ENCODE measurements at regions not wholly inside any gene's neighbourhood (a gene's known extent, or its start where the extent isn't known, plus 50 kb on each side); places are given as distances from the start of the nearest gene placed in this dataset.

- H3K4me1 ChIP-seq, result peaks cover 0 to 2% of the 10 kb centered on the region in 2 donors
- no peak for DNase-seq (ENCODE audit: low spot score in 2 of 2)
- no peaks in the 10 kb centered on the region for H3K36me3 ChIP-seq
- no peak for TF ChIP-seq CTCF (IDR thresholded peaks at IDR 0.05)
- intact Hi-C loops (cut with DNase I), result no loop called here
- no peaks in the 10 kb centered on the region for H3K27me3 ChIP-seq
- H3K9me3 ChIP-seq, result no peaks in the 10 kb centered on the region
- H3K27ac ChIP-seq, result no peak overlapping the region
- no peak overlapping the region for H3K4me3 ChIP-seq
Measured at GRCh38 chr6:118710616-118711015, 59.2 kb upstream of the CEP85L start.

- Histone ChIP-seq H3K4me1 (peaks cover 0 to 5% of the 10 kb centered on the region in 2 donors), H3K27me3 (no peaks in the 10 kb centered on the region), H3K36me3 (no peaks in the 10 kb centered on the region), H3K4me3 (peak overlapping the region; percentile 34 to 51), H3K27ac (no peak overlapping the region), H3K9me3 (no peaks in the 10 kb centered on the region)
- intact Hi-C loops (cut with DNase I), result loop anchor here (5.0 kb wide), 1 partner anchor 58 kb away; the partner anchor contains the start of gene CEP85L
- no peak for TF ChIP-seq CTCF (IDR thresholded peaks at IDR 0.05)
- DNase-seq (ENCODE audit: low spot score in 2 of 2), result peak in 1 of 2 donors; percentile 11
Measured at GRCh38 chr6:118709859-118710350, 58.5 kb upstream of the CEP85L start.

GRCh38 chr6:118708744-118709143, 57.4 kb upstream of the CEP85L start:
- Histone ChIP-seq H3K4me1 (peaks cover 0 to 5% of the 10 kb centered on the region in 2 donors), H3K4me3 (peak overlapping the region; percentile 34 to 51), H3K9me3 (no peaks in the 10 kb centered on the region), H3K27me3 (no peaks in the 10 kb centered on the region), H3K36me3 (no peaks in the 10 kb centered on the region), H3K27ac (peak overlapping the region; percentile 62 to 64)
- DNase-seq (ENCODE audit: low spot score in 2 of 2), result no peak
- intact Hi-C loops (cut with DNase I), result loop anchor here (5.0 kb wide), 1 partner anchor 56 kb away; the partner anchor contains the start of gene CEP85L
- TF ChIP-seq CTCF (IDR thresholded peaks at IDR 0.05), result no peak

- Histone ChIP-seq H3K36me3 (no peaks in the 10 kb centered on the region), H3K4me3 (no peak overlapping the region), H3K27me3 (no peaks in the 10 kb centered on the region), H3K27ac (peak overlapping the region; percentile 62 to 64), H3K4me1 (peaks cover 0 to 5% of the 10 kb centered on the region in 2 donors), H3K9me3 (no peaks in the 10 kb centered on the region)
- no peak for DNase-seq (ENCODE audit: low spot score in 2 of 2)
- intact Hi-C loops (cut with DNase I), result loop anchor here (5.0 kb wide), 1 partner anchor 56 kb away; the partner anchor contains the start of gene CEP85L
- TF ChIP-seq CTCF (IDR thresholded peaks at IDR 0.05), result no peak
Measured at GRCh38 chr6:118708055-118708454, 56.7 kb upstream of the CEP85L start.

GRCh38 chr6:118706702-118707101, 55.3 kb upstream of the CEP85L start:
- Histone ChIP-seq H3K4me3 (no peak overlapping the region), H3K27me3 (no peaks in the 10 kb centered on the region), H3K27ac (no peak overlapping the region), H3K4me1 (peaks cover 0 to 5% of the 10 kb centered on the region in 2 donors), H3K36me3 (no peaks in the 10 kb centered on the region), H3K9me3 (no peaks in the 10 kb centered on the region)
- intact Hi-C loops (cut with DNase I), result loop anchor here (5.0 kb wide), 1 partner anchor 54 kb away; the partner anchor contains the start of gene CEP85L
- TF ChIP-seq CTCF (IDR thresholded peaks at IDR 0.05), result no peak
- DNase-seq (ENCODE audit: low spot score in 2 of 2), result no peak

Data from ascending aorta (tissue), 2 donors.